ENCODE measurements at regions not wholly inside any gene's neighbourhood (a gene's known extent, or its start where the extent isn't known, plus 50 kb on each side); places are given as distances from the start of the nearest gene placed in this dataset.

- no peak for DNase-seq (ENCODE audit: extremely low spot score)
- ChIA-PET POLR2A (no interaction called here), CTCF (no interaction called here)
- no peak for TF ChIP-seq TARDBP (IDR thresholded peaks at IDR 0.05)
- no peak for TF ChIP-seq ELF4 (IDR thresholded peaks at IDR 0.05)
- no peak for TF ChIP-seq NFRKB (IDR thresholded peaks at IDR 0.05)
- TF ChIP-seq PKNOX1 (IDR thresholded peaks at IDR 0.05), result no peak
- TF ChIP-seq FOXK2 (IDR thresholded peaks at IDR 0.05), result no peak
- no peak for TF ChIP-seq SUZ12 (IDR thresholded peaks at IDR 0.05)
- TF ChIP-seq L3MBTL2 (conservative IDR thresholded peaks at IDR 0.05), result no peak
- no peak for TF ChIP-seq CTBP1 (IDR thresholded peaks at IDR 0.05; ENCODE audit: borderline replicate concordance)
- no peak for TF ChIP-seq ZNF384 (IDR thresholded peaks at IDR 0.05)
- no peak for TF ChIP-seq SP1 (IDR thresholded peaks at IDR 0.05)
- TF ChIP-seq HDGF (IDR thresholded peaks at IDR 0.05; ENCODE audit: borderline replicate concordance), result no peak
- TF ChIP-seq FOXA1 (IDR thresholded peaks at IDR 0.05), result no peak
Observed at GRCh38 chr16:65749506-65749905, 617.0 kb upstream of the CDH5 start.

GRCh38 chr16:65746941-65747340 lies 619.5 kb upstream of the CDH5 start:
- no peak for TF ChIP-seq FOXA1 (IDR thresholded peaks at IDR 0.05)
- TF ChIP-seq ELF4 (IDR thresholded peaks at IDR 0.05), result no peak
- no peak for TF ChIP-seq TARDBP (IDR thresholded peaks at IDR 0.05)
- TF ChIP-seq ARNT (IDR thresholded peaks at IDR 0.05), result no peak
- TF ChIP-seq CTBP1 (IDR thresholded peaks at IDR 0.05; ENCODE audit: borderline replicate concordance), result no peak
- no peak for TF ChIP-seq FOXM1 (IDR thresholded peaks at IDR 0.05; ENCODE audit: borderline replicate concordance)
- TF ChIP-seq LEF1 (IDR thresholded peaks at IDR 0.05; ENCODE audit: borderline replicate concordance), result no peak
- TF ChIP-seq SUZ12 (IDR thresholded peaks at IDR 0.05), result no peak
- CTCF ChIA-PET, result interaction anchor here (0.6 kb wide), 1 partner anchor 36 kb away, joined by 4 read pairs; no protein-coding TSS in a partner anchor
- POLR2A ChIA-PET, result no interaction called here

GRCh38 chr16:65745201-65745708 lies 621.2 kb upstream of the CDH5 start:
- ChIA-PET CTCF (interaction anchor here (0.7 kb wide), 1 partner anchor 74 kb away, joined by 3 read pairs; no protein-coding TSS in a partner anchor), POLR2A (no interaction called here)
- DNase-seq (ENCODE audit: extremely low spot score), result no peak
- TF ChIP-seq FOXM1 (IDR thresholded peaks at IDR 0.05; ENCODE audit: borderline replicate concordance), result no peak
- TF ChIP-seq HDGF (IDR thresholded peaks at IDR 0.05; ENCODE audit: borderline replicate concordance), result no peak
- no peak for TF ChIP-seq FOXA1 (IDR thresholded peaks at IDR 0.05)
- TF ChIP-seq SP1 (IDR thresholded peaks at IDR 0.05), result no peak
- no peak for TF ChIP-seq LEF1 (IDR thresholded peaks at IDR 0.05; ENCODE audit: borderline replicate concordance)
- TF ChIP-seq TARDBP (IDR thresholded peaks at IDR 0.05), result no peak
- TF ChIP-seq NFRKB (IDR thresholded peaks at IDR 0.05), result no peak

More at GRCh38 chr16:65746941-65747340, 619.5 kb upstream of the CDH5 start:
- DNase-seq (ENCODE audit: extremely low spot score), result no peak

- no peak for DNase-seq (ENCODE audit: extremely low spot score)
- ChIA-PET POLR2A (no interaction called here), CTCF (no interaction called here)
- TF ChIP-seq SP1 (IDR thresholded peaks at IDR 0.05), result no peak
Observed at GRCh38 chr16:65744401-65744800, 622.1 kb upstream of the CDH5 start.

- CTCF ChIA-PET, result no interaction called here
- TF ChIP-seq TARDBP (IDR thresholded peaks at IDR 0.05) (no peak), FOXM1 (IDR thresholded peaks at IDR 0.05; ENCODE audit: borderline replicate concordance) (no peak), LEF1 (IDR thresholded peaks at IDR 0.05; ENCODE audit: borderline replicate concordance) (no peak), ZNF384 (IDR thresholded peaks at IDR 0.05) (no peak), ARNT (IDR thresholded peaks at IDR 0.05) (no peak), FOXA1 (IDR thresholded peaks at IDR 0.05) (no peak), FOXK2 (IDR thresholded peaks at IDR 0.05) (no peak), SP1 (IDR thresholded peaks at IDR 0.05) (no peak), BHLHE40 (IDR thresholded peaks at IDR 0.05; ENCODE audit: borderline replicate concordance) (no peak), ELF4 (IDR thresholded peaks at IDR 0.05) (no peak), PKNOX1 (IDR thresholded peaks at IDR 0.05) (no peak), L3MBTL2 (conservative IDR thresholded peaks at IDR 0.05) (no peak), HDGF (IDR thresholded peaks at IDR 0.05; ENCODE audit: borderline replicate concordance) (no peak), SUZ12 (IDR thresholded peaks at IDR 0.05) (no peak), NFRKB (IDR thresholded peaks at IDR 0.05) (no peak), CTBP1 (IDR thresholded peaks at IDR 0.05; ENCODE audit: borderline replicate concordance) (no peak)
- no peak for DNase-seq (ENCODE audit: extremely low spot score)
- POLR2A ChIA-PET, result no interaction called here
Observed at GRCh38 chr16:65743558-65743957, 621.7 kb upstream of the CDH11 start.

- POLR2A ChIA-PET, result no interaction called here
- DNase-seq (ENCODE audit: extremely low spot score), result no peak
- TF ChIP-seq ZNF384 (IDR thresholded peaks at IDR 0.05), result no peak
- no peak for TF ChIP-seq ARNT (IDR thresholded peaks at IDR 0.05)
- TF ChIP-seq TARDBP (IDR thresholded peaks at IDR 0.05), result no peak
- no peak for TF ChIP-seq CTBP1 (IDR thresholded peaks at IDR 0.05; ENCODE audit: borderline replicate concordance)
- TF ChIP-seq ELF4 (IDR thresholded peaks at IDR 0.05), result no peak
- TF ChIP-seq SP1 (IDR thresholded peaks at IDR 0.05), result no peak
- no peak for TF ChIP-seq LEF1 (IDR thresholded peaks at IDR 0.05; ENCODE audit: borderline replicate concordance)
- TF ChIP-seq HDGF (IDR thresholded peaks at IDR 0.05; ENCODE audit: borderline replicate concordance), result no peak
- no peak for TF ChIP-seq L3MBTL2 (conservative IDR thresholded peaks at IDR 0.05)
- no peak for TF ChIP-seq FOXM1 (IDR thresholded peaks at IDR 0.05; ENCODE audit: borderline replicate concordance)
- TF ChIP-seq SUZ12 (IDR thresholded peaks at IDR 0.05), result no peak
- TF ChIP-seq NFRKB (IDR thresholded peaks at IDR 0.05), result no peak
- TF ChIP-seq FOXA1 (IDR thresholded peaks at IDR 0.05), result no peak
- TF ChIP-seq BHLHE40 (IDR thresholded peaks at IDR 0.05; ENCODE audit: borderline replicate concordance), result no peak
- no peak for TF ChIP-seq PKNOX1 (IDR thresholded peaks at IDR 0.05)
- no peak for TF ChIP-seq FOXK2 (IDR thresholded peaks at IDR 0.05)
- CTCF ChIA-PET, result no interaction called here
Observed at GRCh38 chr16:65740711-65741110, 618.8 kb upstream of the CDH11 start.

Measured in HEK293T (cell line).